Trophoblast cell (in vitro differentiated cells and primary cell): ENCODE measurements at regions not wholly inside any gene's neighbourhood (a gene's known extent, or its start where the extent isn't known, plus 50 kb on each side); places are given as distances from the start of the nearest gene placed in this dataset.
"Not testable (repeated sequence)": the region's sequence is repeated elsewhere in the genome, so short reads cannot be mapped to it uniquely, and the experiment has no call there.

Experiments used
- DNase-seq, 2 donors: peaks; one replicate each; pipeline ENCODE4 v3.0.0-alpha.2; 2016
- H2AFZ ChIP-seq: 2 replicates; pipeline ENCODE4 v1.6.1; 2013; ENCODE audit warnings: low read length, moderate library complexity, mild to moderate bottlenecking; ENCODE audit not compliant: insufficient read depth, poor library complexity
- H2AK5ac ChIP-seq: 2 replicates; pipeline ENCODE4 v1.6.1; 2013; ENCODE audit warnings: mild to moderate bottlenecking, low read length
- H2BK120ac ChIP-seq: 2 replicates; pipeline ENCODE4 v1.6.1; 2013; ENCODE audit warnings: low read length, mild to moderate bottlenecking, moderate library complexity; ENCODE audit not compliant: insufficient read depth, poor library complexity
- H2BK12ac ChIP-seq: 2 replicates; pipeline ENCODE4 v1.6.1; 2013; ENCODE audit warnings: mild to moderate bottlenecking, low read length, moderate library complexity
- H2BK5ac ChIP-seq: 2 replicates; pipeline ENCODE4 v1.6.1; 2013; ENCODE audit warnings: low read length, low read depth, moderate library complexity, mild to moderate bottlenecking; ENCODE audit not compliant: poor library complexity
- H3K14ac ChIP-seq: 2 replicates; pipeline ENCODE4 v1.6.1; 2013; ENCODE audit warnings: mild to moderate bottlenecking, low read length
- H3K18ac ChIP-seq: 2 replicates; pipeline ENCODE4 v1.6.1; 2013; ENCODE audit warnings: mild to moderate bottlenecking, low read length
- H3K23ac ChIP-seq: 2 replicates; pipeline ENCODE4 v1.6.1; 2013; ENCODE audit warnings: low read length
- H3K27ac ChIP-seq: 2 replicates; pipeline ENCODE4 v1.5.1; 2013; ENCODE audit warnings: low read depth, mild to moderate bottlenecking, inconsistent platforms, low read length, moderate library complexity
- H3K27me3 ChIP-seq: 2 replicates; pipeline ENCODE4 v1.6.1; 2013; ENCODE audit warnings: inconsistent platforms, mild to moderate bottlenecking, low read length, moderate library complexity; ENCODE audit not compliant: insufficient read depth
- H3K36me3 ChIP-seq, 2 experiments: 1 replicate in 1 of 2; 2 replicates in 1 of 2; pipeline ENCODE4 v1.6.1; 2013; ENCODE audit warnings: low read length in 2 of 2, mild to moderate bottlenecking in 2 of 2, moderate library complexity in 1 of 2; ENCODE audit not compliant: insufficient read depth in 2 of 2, control insufficient read depth in 1 of 2
- H3K4ac ChIP-seq: 2 replicates; pipeline ENCODE4 v1.6.1; 2013; ENCODE audit warnings: low read depth, mild to moderate bottlenecking, low read length, moderate library complexity
- H3K4me1 ChIP-seq, 2 experiments: 1 replicate in 1 of 2; 2 replicates in 1 of 2; pipeline ENCODE4 v1.6.1; 2013; ENCODE audit warnings: low read length in 2 of 2, mild to moderate bottlenecking in 2 of 2, moderate library complexity in 1 of 2; ENCODE audit not compliant: insufficient read depth in 2 of 2, control insufficient read depth in 1 of 2
- H3K4me2 ChIP-seq: 2 replicates; pipeline ENCODE4 v1.6.1; 2013; ENCODE audit warnings: inconsistent platforms, mild to moderate bottlenecking, low read length, moderate library complexity
- H3K4me3 ChIP-seq: 2 replicates; pipeline ENCODE4 v1.5.1; 2013; ENCODE audit warnings: mild to moderate bottlenecking, low read depth, low read length, inconsistent platforms
- H3K79me1 ChIP-seq: one replicate; pipeline ENCODE4 v1.6.1; 2013; ENCODE audit warnings: low read length
- H3K79me2 ChIP-seq: 2 replicates; pipeline ENCODE4 v1.6.1; 2013; ENCODE audit warnings: low read length, mild to moderate bottlenecking; ENCODE audit not compliant: control insufficient read depth, insufficient read depth, poor library complexity
- H3K9ac ChIP-seq: 2 replicates; pipeline ENCODE4 v1.6.1; 2013; ENCODE audit warnings: mild to moderate bottlenecking, low read length
- H3K9me3 ChIP-seq: 2 replicates; pipeline ENCODE4 v1.6.1; 2013; ENCODE audit warnings: low read depth, mild to moderate bottlenecking, control low read depth, inconsistent platforms, low read length; ENCODE audit not compliant: insufficient read depth
- H4K12ac ChIP-seq: 2 replicates; pipeline ENCODE4 v1.6.1; 2013; ENCODE audit warnings: low read depth, mild to moderate bottlenecking, low read length, moderate library complexity
- H4K8ac ChIP-seq: 2 replicates; pipeline ENCODE4 v1.6.1; 2013; ENCODE audit warnings: low read depth, mild to moderate bottlenecking, low read length, moderate library complexity
- H4K91ac ChIP-seq: one replicate; pipeline ENCODE4 v1.6.1; 2013; ENCODE audit warnings: low read depth, mild to moderate bottlenecking, low read length, moderate library complexity
- WGBS: extraction: QIAGEN DNeasy Blood & Tissue Kit; methylation state at CpG from one replicate; pipeline ENCODE4 v1.1.7; 2013; ENCODE audit warnings: missing lambda C conversion rate; ENCODE audit not compliant: insufficient read length, insufficient coverage; ENCODE audit errors: extremely low coverage; 5-methylcytosine and 5-hydroxymethylcytosine counted together

GRCh38 chr10:37010741-37011140, 114.7 kb upstream of the ANKRD30A start:
- DNase-seq, result peak; percentile 99
- Histone ChIP-seq H3K23ac (no peak overlapping the region), H3K9ac (no peak overlapping the region), H3K27me3 (no peaks in the 10 kb centered on the region), H3K14ac (no peak overlapping the region), H3K4me2 (no peak overlapping the region), H3K79me1 (no peaks in the 10 kb centered on the region), H4K8ac (no peak overlapping the region), H3K9me3 (peaks cover 7% of the 10 kb centered on the region), H3K4me1 (no peaks in the 10 kb centered on the region), H2AK5ac (no peak overlapping the region), H2BK5ac (no peak overlapping the region), H2BK12ac (no peak overlapping the region), H3K79me2 (no peaks in the 10 kb centered on the region), H3K18ac (no peak overlapping the region), H4K91ac (no peak overlapping the region), H4K12ac (no peak overlapping the region), H2BK120ac (no peak overlapping the region), H2AFZ (no peak overlapping the region), H3K27ac (no peak overlapping the region), H3K4ac (no peak overlapping the region), H3K36me3 (no peaks in the 10 kb centered on the region), H3K4me3 (no peak overlapping the region)
- WGBS, result no CpG with 5 or more reads among the region's 7 CpGs

GRCh38 chr10:37008276-37008675, 117.1 kb upstream of the ANKRD30A start:
- H4K91ac ChIP-seq, H3K4me1 ChIP-seq, H3K79me2 ChIP-seq, H2BK12ac ChIP-seq, H2AFZ ChIP-seq, H3K23ac ChIP-seq, H3K9me3 ChIP-seq, H3K14ac ChIP-seq, H3K4me3 ChIP-seq, H3K27ac ChIP-seq, H2BK5ac ChIP-seq, H2BK120ac ChIP-seq, H2AK5ac ChIP-seq, H3K4ac ChIP-seq, H3K4me2 ChIP-seq, H3K9ac ChIP-seq, H4K8ac ChIP-seq, H3K27me3 ChIP-seq, H3K79me1 ChIP-seq, H3K36me3 ChIP-seq, H4K12ac ChIP-seq, H3K18ac ChIP-seq: not testable (repeated sequence)
- peak; percentile 17 to 61 for DNase-seq
- WGBS, result no CpG with 5 or more reads among the region's 2 CpGs

- H2BK12ac ChIP-seq, result no peak overlapping the region
- H3K79me1 ChIP-seq, result no peaks in the 10 kb centered on the region
- no peak overlapping the region for H3K9ac ChIP-seq
- H3K18ac ChIP-seq, result no peak overlapping the region
- no peak overlapping the region for H3K4ac ChIP-seq
- peaks cover 4% of the 10 kb centered on the region for H3K9me3 ChIP-seq
- no peak overlapping the region for H2BK5ac ChIP-seq
- H3K4me2 ChIP-seq, result no peak overlapping the region
- H3K79me2 ChIP-seq, result no peaks in the 10 kb centered on the region
- no peak overlapping the region for H3K4me3 ChIP-seq
- H2BK120ac ChIP-seq, result no peak overlapping the region
- H4K12ac ChIP-seq, result no peak overlapping the region
- no peak overlapping the region for H3K23ac ChIP-seq
- WGBS, result no CpG with 5 or more reads among the region's 2 CpGs
- H2AK5ac ChIP-seq, result no peak overlapping the region
- H2AFZ ChIP-seq, result no peak overlapping the region
- H4K8ac ChIP-seq, result no peak overlapping the region
- no peaks in the 10 kb centered on the region for H3K36me3 ChIP-seq
- H3K27me3 ChIP-seq, result no peaks in the 10 kb centered on the region
- no peak overlapping the region for H3K27ac ChIP-seq
- no peaks in the 10 kb centered on the region for H3K4me1 ChIP-seq
- DNase-seq, result no peak
- no peak overlapping the region for H3K14ac ChIP-seq
- no peak overlapping the region for H4K91ac ChIP-seq
Observed at GRCh38 chr10:37003126-37003525, 122.3 kb upstream of the ANKRD30A start.

- peak; percentile 61 to 62 for DNase-seq
- H4K12ac ChIP-seq, H2BK120ac ChIP-seq, H4K91ac ChIP-seq, H3K27me3 ChIP-seq, H4K8ac ChIP-seq, H2BK5ac ChIP-seq, H2AK5ac ChIP-seq, H3K9ac ChIP-seq, H3K4ac ChIP-seq, H3K14ac ChIP-seq, H3K23ac ChIP-seq, H2AFZ ChIP-seq, H3K4me3 ChIP-seq, H3K27ac ChIP-seq, H3K36me3 ChIP-seq, H3K4me1 ChIP-seq, H3K4me2 ChIP-seq, H3K18ac ChIP-seq, H3K79me1 ChIP-seq, H3K79me2 ChIP-seq, H2BK12ac ChIP-seq: not testable (repeated sequence)
- WGBS, result no CpG with 5 or more reads among the region's 14 CpGs
- peaks cover 12% of the 10 kb centered on the region for H3K9me3 ChIP-seq
Observed at GRCh38 chr10:36995806-36996205, 129.6 kb upstream of the ANKRD30A start.
